GM06990 (cell line): ENCODE measurements at regions not wholly inside any gene's neighbourhood (a gene's known extent, or its start where the extent isn't known, plus 50 kb on each side); places are given as distances from the start of the nearest gene placed in this dataset.
"Not testable (repeated sequence)": the region's sequence is repeated elsewhere in the genome, so short reads cannot be mapped to it uniquely, and the experiment has no call there.

Experiments
- DNase-seq: peaks from one replicate; pipeline ENCODE4 v3.0.0-alpha.2; 2011; ENCODE audit not compliant: insufficient read length; ENCODE audit errors: extremely low read depth
- H3K27me3 ChIP-seq: replicated peaks from 2 replicates; pipeline ENCODE4 v1.6.0; 2011; ENCODE audit warnings: low read length; ENCODE audit not compliant: control insufficient read depth, insufficient read depth
- H3K36me3 ChIP-seq: 2 replicates; pipeline ENCODE4 v1.5.1; 2011; ENCODE audit warnings: low read length; ENCODE audit not compliant: control insufficient read depth, insufficient read depth
- H3K4me3 ChIP-seq: replicated peaks from 2 replicates; pipeline ENCODE4 v1.5.1; 2011; ENCODE audit warnings: low read depth, mild to moderate bottlenecking, control low read depth, low read length
- TF ChIP-seq, protein P1 (sequence below): IDR thresholded peaks from 2 replicates; pipeline ENCODE4 v1.5.1; 2011; ENCODE audit warnings: low read length, control low read depth, mild to moderate bottlenecking, inconsistent platforms; ENCODE audit not compliant: insufficient read depth, poor library complexity, severe bottlenecking

GRCh38 chr13:52324831-52325230 is 81.1 kb downstream of the THSD1 start:
- not testable (repeated sequence) for DNase-seq, H3K36me3 ChIP-seq, H3K4me3 ChIP-seq, H3K27me3 ChIP-seq

DNA sequence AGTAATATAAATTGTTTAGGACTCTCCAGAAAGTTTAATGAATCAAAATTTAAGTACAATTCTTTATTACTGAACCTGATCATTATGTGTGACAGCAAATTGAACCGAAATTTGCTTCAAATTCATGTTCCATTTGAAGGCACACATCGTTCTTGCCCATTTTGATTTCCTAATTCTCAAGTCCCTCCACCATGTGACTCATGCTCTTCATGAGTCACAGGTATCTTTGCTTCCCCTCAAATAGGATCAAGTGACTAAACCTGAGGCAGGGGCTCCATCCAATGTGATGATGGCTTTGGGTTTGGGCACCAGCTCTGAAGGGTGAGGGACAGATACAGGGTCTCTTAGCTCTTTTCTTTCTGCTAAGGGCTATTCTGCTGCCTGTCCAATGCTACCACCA is 86.1 kb downstream of the THSD1 start:
- TF ChIP-seq, protein P1, sequence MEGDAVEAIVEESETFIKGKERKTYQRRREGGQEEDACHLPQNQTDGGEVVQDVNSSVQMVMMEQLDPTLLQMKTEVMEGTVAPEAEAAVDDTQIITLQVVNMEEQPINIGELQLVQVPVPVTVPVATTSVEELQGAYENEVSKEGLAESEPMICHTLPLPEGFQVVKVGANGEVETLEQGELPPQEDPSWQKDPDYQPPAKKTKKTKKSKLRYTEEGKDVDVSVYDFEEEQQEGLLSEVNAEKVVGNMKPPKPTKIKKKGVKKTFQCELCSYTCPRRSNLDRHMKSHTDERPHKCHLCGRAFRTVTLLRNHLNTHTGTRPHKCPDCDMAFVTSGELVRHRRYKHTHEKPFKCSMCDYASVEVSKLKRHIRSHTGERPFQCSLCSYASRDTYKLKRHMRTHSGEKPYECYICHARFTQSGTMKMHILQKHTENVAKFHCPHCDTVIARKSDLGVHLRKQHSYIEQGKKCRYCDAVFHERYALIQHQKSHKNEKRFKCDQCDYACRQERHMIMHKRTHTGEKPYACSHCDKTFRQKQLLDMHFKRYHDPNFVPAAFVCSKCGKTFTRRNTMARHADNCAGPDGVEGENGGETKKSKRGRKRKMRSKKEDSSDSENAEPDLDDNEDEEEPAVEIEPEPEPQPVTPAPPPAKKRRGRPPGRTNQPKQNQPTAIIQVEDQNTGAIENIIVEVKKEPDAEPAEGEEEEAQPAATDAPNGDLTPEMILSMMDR, result no peak
- no peaks in the 10 kb centered on the region for H3K27me3 ChIP-seq
- DNase-seq, result no peak
- H3K4me3 ChIP-seq, result no peak overlapping the region
- no peaks in the 10 kb centered on the region for H3K36me3 ChIP-seq

DNA sequence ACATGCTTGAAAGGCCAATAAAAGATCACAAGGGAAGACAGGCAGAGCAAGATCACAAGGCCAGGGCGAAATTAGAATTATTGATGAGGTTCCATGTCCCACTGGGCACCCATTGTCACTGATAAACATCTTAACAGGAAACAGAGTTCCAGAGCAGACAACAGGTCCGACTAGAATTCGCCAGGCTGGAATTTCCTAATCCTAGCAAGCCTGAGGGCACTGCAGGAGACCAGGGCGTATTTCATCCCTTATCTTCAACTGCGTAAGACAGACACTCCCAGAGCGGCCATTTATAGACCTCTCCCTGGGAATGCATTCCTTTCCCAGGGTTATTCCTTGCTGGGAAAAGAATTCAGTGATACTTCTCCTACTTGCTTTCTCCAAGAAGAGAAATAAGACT is 96.1 kb downstream of the THSD1 start:
- not testable (repeated sequence) for H3K27me3 ChIP-seq, H3K4me3 ChIP-seq, H3K36me3 ChIP-seq, DNase-seq

GRCh38 chr13:52306336-52306735 is 99.6 kb downstream of the THSD1 start:
- not testable (repeated sequence) for DNase-seq, H3K27me3 ChIP-seq, H3K4me3 ChIP-seq, H3K36me3 ChIP-seq

GRCh38 chr13:52303098-52303497 is 102.9 kb downstream of the THSD1 start:
- not testable (repeated sequence) for H3K36me3 ChIP-seq

GRCh38 chr13:52302688-52303087 is 103.3 kb downstream of the THSD1 start:
- not testable (repeated sequence) for H3K4me3 ChIP-seq, H3K27me3 ChIP-seq, DNase-seq

More at GRCh38 chr13:52303098-52303497, 102.9 kb downstream of the THSD1 start:
- H3K4me3 ChIP-seq, DNase-seq, H3K27me3 ChIP-seq: not testable (repeated sequence)

GRCh38 chr13:52301810-52302400 is 104.1 kb downstream of the THSD1 start:
- not testable (repeated sequence) for H3K27me3 ChIP-seq, H3K4me3 ChIP-seq, DNase-seq, H3K36me3 ChIP-seq

More at GRCh38 chr13:52302688-52303087, 103.3 kb downstream of the THSD1 start:
- not testable (repeated sequence) for H3K36me3 ChIP-seq

DNA sequence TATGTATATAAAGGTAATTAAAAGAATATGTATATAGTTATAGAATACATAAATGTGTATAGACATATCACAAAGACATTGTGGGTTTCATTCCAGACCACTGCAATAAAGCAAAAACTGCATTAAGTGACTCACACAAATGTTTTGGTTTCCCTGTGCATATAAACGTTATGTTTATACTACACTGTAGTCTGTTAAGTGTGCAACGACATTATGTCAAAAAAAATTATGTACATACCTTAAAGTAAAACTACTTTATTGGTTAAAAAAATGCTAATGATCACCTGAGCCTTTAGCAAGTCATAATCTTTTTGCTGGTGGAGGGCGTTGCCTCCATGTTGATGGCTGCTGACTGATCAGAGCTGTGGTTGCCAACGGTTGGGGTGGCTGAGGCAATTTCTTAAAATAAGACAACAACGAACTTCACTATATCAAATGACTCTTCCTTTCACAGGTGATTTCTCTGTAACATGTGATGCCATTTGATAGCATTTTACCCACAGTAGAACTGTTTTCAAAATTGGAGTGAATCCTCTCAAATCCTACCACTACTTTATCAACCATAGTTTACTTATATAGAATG is 107.8 kb downstream of the THSD1 start:
- not testable (repeated sequence) for H3K27me3 ChIP-seq, H3K36me3 ChIP-seq, DNase-seq, H3K4me3 ChIP-seq

- not testable (repeated sequence) for H3K4me3 ChIP-seq, H3K27me3 ChIP-seq, DNase-seq
Measured at GRCh38 chr13:52288891-52289290, 117.1 kb downstream of the THSD1 start.

GRCh38 chr13:52281387-52281786 is 122.0 kb upstream of the NEK3 start:
- H3K4me3 ChIP-seq, H3K36me3 ChIP-seq, H3K27me3 ChIP-seq, DNase-seq: not testable (repeated sequence)

More at GRCh38 chr13:52288891-52289290, 117.1 kb downstream of the THSD1 start:
- H3K36me3 ChIP-seq, result not testable (repeated sequence)

DNA sequence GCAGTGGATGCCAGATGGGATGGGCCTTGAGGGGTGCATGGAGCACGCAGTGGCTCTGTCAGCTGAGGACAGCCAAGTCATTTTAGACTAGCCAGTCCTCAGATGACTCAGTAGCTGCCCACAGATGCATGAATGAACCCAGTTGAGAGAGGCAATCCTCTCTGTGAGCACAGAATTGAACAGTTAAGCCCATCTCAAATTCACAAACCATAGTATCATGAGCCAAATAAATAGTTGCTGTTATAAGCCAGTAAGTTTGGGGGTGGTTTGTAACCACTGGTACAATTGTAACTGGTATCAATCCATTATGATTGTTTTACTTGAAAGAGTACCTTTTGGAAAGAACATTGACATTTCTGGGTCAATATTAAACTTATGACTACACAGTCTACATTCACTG is 120.0 kb upstream of the NEK3 start:
- not testable (repeated sequence) for DNase-seq, H3K4me3 ChIP-seq, H3K27me3 ChIP-seq, H3K36me3 ChIP-seq

GRCh38 chr13:52254299-52254698 is 94.9 kb upstream of the NEK3 start:
- not testable (repeated sequence) for H3K4me3 ChIP-seq, DNase-seq, H3K27me3 ChIP-seq

GRCh38 chr13:52240752-52241151 is 81.4 kb upstream of the NEK3 start:
- DNase-seq, H3K4me3 ChIP-seq, H3K36me3 ChIP-seq, H3K27me3 ChIP-seq: not testable (repeated sequence)

More at GRCh38 chr13:52254299-52254698, 94.9 kb upstream of the NEK3 start:
- not testable (repeated sequence) for H3K36me3 ChIP-seq
